ENCODE measurements at regions not wholly inside any gene's neighbourhood (a gene's known extent, or its start where the extent isn't known, plus 50 kb on each side); places are given as distances from the start of the nearest gene placed in this dataset.

GRCh38 chr1:242629396-242629795 is 104.9 kb upstream of the PLD5 start:
- Histone ChIP-seq H4K20me1 (ENCODE audit: control insufficient read depth, extremely low read depth, insufficient read depth, low read length) (no peaks in the 10 kb centered on the region), H3K4me2 (ENCODE audit: extremely low read depth, insufficient read depth, low read length) (no peak overlapping the region), H3K9me3 (ENCODE audit: control insufficient read depth, insufficient read depth, low read depth, low read length) (no peaks in the 10 kb centered on the region), H2AFZ (ENCODE audit: low read length) (no peak overlapping the region), H3K4me1 (ENCODE audit: control insufficient read depth, extremely low read depth, insufficient read depth, low read length) (no peaks in the 10 kb centered on the region), H3K9ac (ENCODE audit: insufficient read depth, low read length) (no peak overlapping the region), H3K79me2 (ENCODE audit: control insufficient read depth, insufficient read depth, low read length) (no peaks in the 10 kb centered on the region), H3K27ac (ENCODE audit: insufficient read depth, low read length) (no peak overlapping the region), H3K27me3 (ENCODE audit: control insufficient read depth, insufficient read depth, low read length) (no peaks in the 10 kb centered on the region), H3K36me3 (ENCODE audit: control insufficient read depth, insufficient read depth, low read length) (no peaks in the 10 kb centered on the region), H3K4me3 (replicated peaks in 1 of 4; ENCODE audit: control extremely low read depth in 1 of 4, insufficient read depth in 1 of 4, low read depth in 3 of 4, low read length in 4 of 4) (no peak overlapping the region)
- TF ChIP-seq CTCF (conservative IDR thresholded peaks at IDR 0.05 in 1 of 2, IDR thresholded peaks at IDR 0.05 in 1 of 2; ENCODE audit: low read depth in 1 of 2, low read length in 2 of 2) (no peak), EZH2 (IDR thresholded peaks at IDR 0.05; ENCODE audit: low read length, missing control alignments) (no peak)
- DNase-seq (ENCODE audit: low read depth in 2 of 2): no peak

DNA sequence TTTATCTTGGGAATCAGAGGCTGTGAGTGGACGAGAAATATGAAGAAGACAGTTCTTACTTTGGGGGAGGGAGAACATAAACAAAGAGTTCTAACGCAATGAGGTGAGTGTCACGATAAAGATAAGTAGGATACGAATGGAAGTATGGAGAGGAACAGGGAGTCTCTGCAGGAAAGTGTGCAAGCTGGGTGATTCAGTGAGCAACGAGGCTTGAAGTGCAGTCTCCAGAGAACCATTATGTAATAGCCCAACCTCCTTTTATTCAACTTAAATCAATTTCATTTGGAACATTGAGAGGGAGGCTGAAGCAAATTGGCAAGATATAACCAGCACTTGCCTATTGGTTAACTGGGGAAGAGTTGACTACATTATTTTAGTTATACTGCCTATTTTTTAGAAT is 99.3 kb upstream of the PLD5 start:
- TF ChIP-seq CTCF (conservative IDR thresholded peaks at IDR 0.05 in 1 of 2, IDR thresholded peaks at IDR 0.05 in 1 of 2; ENCODE audit: low read depth in 1 of 2, low read length in 2 of 2) (no peak), EZH2 (IDR thresholded peaks at IDR 0.05; ENCODE audit: low read length, missing control alignments) (no peak)
- no peak overlapping the region for H3K27ac ChIP-seq (ENCODE audit: insufficient read depth, low read length)
- no peaks in the 10 kb centered on the region for H3K36me3 ChIP-seq (ENCODE audit: control insufficient read depth, insufficient read depth, low read length)
- H3K9ac ChIP-seq (ENCODE audit: insufficient read depth, low read length): no peak overlapping the region
- no peaks in the 10 kb centered on the region for H3K9me3 ChIP-seq (ENCODE audit: control insufficient read depth, insufficient read depth, low read depth, low read length)
- no peaks in the 10 kb centered on the region for H3K4me1 ChIP-seq (ENCODE audit: control insufficient read depth, extremely low read depth, insufficient read depth, low read length)
- no peak for DNase-seq (ENCODE audit: low read depth in 2 of 2)
- H3K4me2 ChIP-seq (ENCODE audit: extremely low read depth, insufficient read depth, low read length): no peak overlapping the region
- no peak overlapping the region for H3K4me3 ChIP-seq (replicated peaks in 1 of 4; ENCODE audit: control extremely low read depth in 1 of 4, insufficient read depth in 1 of 4, low read depth in 3 of 4, low read length in 4 of 4)
- no peak overlapping the region for H2AFZ ChIP-seq (ENCODE audit: low read length)
- H3K27me3 ChIP-seq (ENCODE audit: control insufficient read depth, insufficient read depth, low read length): no peaks in the 10 kb centered on the region
- H3K79me2 ChIP-seq (ENCODE audit: control insufficient read depth, insufficient read depth, low read length): no peaks in the 10 kb centered on the region
- H4K20me1 ChIP-seq (ENCODE audit: control insufficient read depth, extremely low read depth, insufficient read depth, low read length): no peaks in the 10 kb centered on the region

DNA sequence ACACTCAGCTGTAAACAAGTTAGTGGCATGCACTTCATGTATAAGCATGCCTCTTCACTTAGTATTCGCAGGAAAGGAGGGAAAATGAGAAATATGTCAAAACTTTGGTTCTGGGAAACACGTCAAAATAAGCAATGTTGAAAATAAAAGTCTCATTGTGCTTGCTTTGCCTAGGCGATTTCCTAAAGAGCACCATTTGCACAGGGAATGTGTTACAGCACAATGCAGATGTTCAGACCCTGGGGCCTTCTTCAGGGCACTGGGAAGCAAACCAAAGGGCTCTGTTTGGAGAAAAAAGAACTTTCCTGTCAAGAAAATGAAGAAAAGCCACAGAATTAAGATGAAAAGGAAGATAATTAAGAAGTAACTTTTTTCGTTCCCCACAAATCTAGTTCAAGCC is 98.6 kb upstream of the PLD5 start:
- H3K4me2 ChIP-seq (ENCODE audit: extremely low read depth, insufficient read depth, low read length): no peak overlapping the region
- no peak overlapping the region for H3K4me3 ChIP-seq (replicated peaks in 1 of 4; ENCODE audit: control extremely low read depth in 1 of 4, insufficient read depth in 1 of 4, low read depth in 3 of 4, low read length in 4 of 4)
- H3K36me3 ChIP-seq (ENCODE audit: control insufficient read depth, insufficient read depth, low read length): no peaks in the 10 kb centered on the region

More for the DNA sequence above, 98.6 kb upstream of the PLD5 start:
- no peak overlapping the region for H3K9ac ChIP-seq (ENCODE audit: insufficient read depth, low read length)
- no peaks in the 10 kb centered on the region for H3K79me2 ChIP-seq (ENCODE audit: control insufficient read depth, insufficient read depth, low read length)
- H4K20me1 ChIP-seq (ENCODE audit: control insufficient read depth, extremely low read depth, insufficient read depth, low read length): no peaks in the 10 kb centered on the region
- H2AFZ ChIP-seq (ENCODE audit: low read length): no peak overlapping the region
- DNase-seq (ENCODE audit: low read depth in 2 of 2): no peak
- H3K27ac ChIP-seq (ENCODE audit: insufficient read depth, low read length): no peak overlapping the region
- TF ChIP-seq EZH2 (IDR thresholded peaks at IDR 0.05; ENCODE audit: low read length, missing control alignments) (no peak), CTCF (conservative IDR thresholded peaks at IDR 0.05 in 1 of 2, IDR thresholded peaks at IDR 0.05 in 1 of 2; ENCODE audit: low read depth in 1 of 2, low read length in 2 of 2) (no peak)
- no peaks in the 10 kb centered on the region for H3K4me1 ChIP-seq (ENCODE audit: control insufficient read depth, extremely low read depth, insufficient read depth, low read length)
- H3K27me3 ChIP-seq (ENCODE audit: control insufficient read depth, insufficient read depth, low read length): no peaks in the 10 kb centered on the region
- no peaks in the 10 kb centered on the region for H3K9me3 ChIP-seq (ENCODE audit: control insufficient read depth, insufficient read depth, low read depth, low read length)
